NCI-H187 treated with DMSO at 0.1 percent for 48 hours (cell line): ENCODE measurements at regions not wholly inside any gene's neighbourhood (a gene's known extent, or its start where the extent isn't known, plus 50 kb on each side); places are given as distances from the start of the nearest gene placed in this dataset.
"Not testable (repeated sequence)": the region's sequence is repeated elsewhere in the genome, so short reads cannot be mapped to it uniquely, and the experiment has no call there.

ENCODE experiments used
- DNase-seq: peaks from one replicate; lab custom pipeline; 2025; lab: John Stamatoyannopoulos, UW

DNA sequence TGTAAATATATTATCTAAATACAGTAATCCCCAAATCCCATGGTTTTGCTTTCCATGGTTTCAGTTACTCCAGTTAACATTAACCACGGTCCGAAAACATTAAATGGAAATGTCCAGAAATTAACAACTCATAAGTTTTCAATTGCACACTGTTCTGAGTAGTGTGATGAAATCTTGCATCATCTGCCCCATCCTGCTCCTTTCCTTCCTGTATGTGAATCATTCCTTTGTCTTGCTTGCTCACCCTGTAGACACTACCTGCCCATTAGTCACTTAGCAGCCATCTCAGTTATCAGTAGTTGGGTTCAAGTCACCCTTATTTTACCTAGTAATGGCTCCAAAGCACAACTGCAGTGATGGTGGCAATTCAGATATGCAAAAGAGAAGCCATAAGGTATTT lies 1568.5 kb upstream of the WWC1 start:
- DNase-seq, result no peak

DNA sequence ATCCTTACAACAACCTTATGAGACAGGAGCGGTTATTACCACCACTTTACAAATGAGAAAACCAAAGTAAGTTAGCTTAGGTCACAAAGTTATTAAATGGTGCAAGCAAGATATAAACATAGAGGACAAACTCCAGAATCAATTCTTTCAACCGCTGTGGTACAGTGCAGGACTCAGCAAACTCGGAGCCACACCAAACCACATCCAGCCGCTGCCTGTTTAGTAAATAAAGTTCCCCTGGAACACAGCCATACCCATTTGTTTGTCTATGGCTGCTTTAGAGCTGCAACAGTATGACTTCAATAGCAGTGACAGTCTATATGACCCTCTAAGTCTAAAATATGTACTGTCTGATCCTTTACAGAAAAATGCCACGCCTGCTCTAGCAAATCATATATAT lies 1567.2 kb upstream of the WWC1 start:
- DNase-seq, result no peak

DNA sequence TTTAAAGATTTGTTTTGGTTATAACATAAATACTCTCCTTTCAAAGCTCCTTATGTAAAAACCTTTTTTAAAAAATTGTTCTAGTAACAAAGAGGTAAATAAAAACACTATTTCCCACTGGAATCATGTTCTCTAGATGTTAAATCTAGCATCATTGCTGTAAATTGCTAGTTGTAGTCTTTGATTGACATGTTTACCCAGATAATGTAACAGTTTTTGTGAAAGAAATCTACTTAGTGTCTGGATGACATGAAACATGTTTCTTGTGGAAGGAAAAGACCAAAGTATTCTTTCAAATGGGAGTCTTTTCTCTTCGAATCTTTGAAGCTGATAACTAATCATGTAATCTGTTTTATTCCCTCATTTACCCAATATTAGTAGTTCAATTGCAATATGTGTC lies 1565.9 kb upstream of the WWC1 start:
- no peak for DNase-seq

DNA sequence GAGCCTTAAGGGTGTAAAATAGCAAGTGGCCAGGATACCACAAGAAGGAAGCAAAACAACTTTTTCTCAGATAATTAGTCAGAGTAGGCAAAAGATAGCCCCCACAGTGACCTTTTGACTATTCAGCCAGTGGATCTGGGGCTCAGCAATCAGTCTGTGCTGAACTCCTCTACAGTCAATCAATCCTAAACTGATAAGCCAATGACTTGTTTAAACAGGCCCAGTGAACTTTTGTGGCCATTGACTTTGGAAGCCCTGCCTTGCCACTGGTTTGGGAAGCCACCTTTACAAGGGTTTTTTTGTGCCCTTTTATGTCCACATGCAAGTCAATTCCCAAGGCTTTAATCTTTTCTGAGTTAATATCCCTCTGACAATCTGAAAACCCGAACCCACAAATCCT lies 1565.0 kb upstream of the WWC1 start:
- no peak for DNase-seq

DNA sequence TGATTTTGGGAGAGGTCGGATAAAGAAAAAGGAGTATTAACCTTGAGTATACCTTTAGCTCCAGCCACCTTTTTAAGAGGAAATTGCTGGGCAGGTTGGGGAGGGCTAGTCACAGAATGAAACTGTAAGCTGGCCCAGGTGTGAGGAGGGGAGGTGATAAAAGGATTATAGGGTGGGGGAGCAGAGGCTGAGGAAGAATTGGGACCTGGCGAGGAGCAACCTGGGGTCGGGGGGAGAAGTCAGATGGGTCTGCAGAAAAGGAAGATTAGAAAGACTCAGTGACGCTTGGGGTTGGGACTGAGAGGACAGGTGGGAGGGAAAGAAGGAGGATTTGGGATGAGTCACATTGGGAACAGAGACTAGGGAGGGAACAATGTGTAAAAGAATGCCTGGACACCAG lies 1548.5 kb upstream of the WWC1 start:
- DNase-seq, result not testable (repeated sequence)

DNA sequence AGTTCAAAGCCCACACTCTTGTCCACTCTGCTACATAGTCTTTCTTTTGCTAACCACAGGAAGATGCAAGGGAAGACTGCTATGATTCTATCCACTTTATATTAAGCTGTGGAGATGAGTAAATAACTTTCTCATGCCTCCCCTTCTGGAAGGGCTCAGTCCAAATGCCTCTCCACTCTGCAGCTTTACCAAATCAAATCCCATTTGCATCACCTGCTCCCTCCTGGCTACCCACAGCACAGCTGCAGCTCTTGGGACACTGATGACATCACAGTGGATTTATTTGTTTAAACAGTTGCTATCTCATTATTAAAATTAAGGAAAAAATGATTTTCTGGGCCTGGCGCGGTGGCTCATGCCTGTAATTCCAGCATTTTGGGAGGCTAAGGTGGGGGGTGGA lies 1544.9 kb upstream of the WWC1 start:
- DNase-seq, result no peak

DNA sequence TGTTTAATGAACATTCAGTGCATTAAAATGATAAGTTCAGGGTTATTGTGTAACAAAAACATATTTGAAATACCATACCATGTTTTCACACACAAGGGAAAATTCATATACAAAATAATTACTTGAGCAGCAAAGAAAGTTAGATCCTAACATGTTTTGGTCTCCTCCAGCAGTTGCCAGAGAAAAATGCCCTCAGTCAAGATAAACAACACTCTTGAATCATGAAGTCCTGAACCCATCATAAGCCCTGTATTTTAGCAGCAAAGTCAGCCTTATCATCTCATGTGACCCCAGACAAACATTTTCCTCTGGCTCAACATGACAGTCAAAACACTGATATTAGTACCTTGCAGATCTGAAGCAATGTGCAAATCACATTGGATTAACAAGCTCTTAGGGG lies 1541.1 kb upstream of the WWC1 start:
- DNase-seq, result no peak

DNA sequence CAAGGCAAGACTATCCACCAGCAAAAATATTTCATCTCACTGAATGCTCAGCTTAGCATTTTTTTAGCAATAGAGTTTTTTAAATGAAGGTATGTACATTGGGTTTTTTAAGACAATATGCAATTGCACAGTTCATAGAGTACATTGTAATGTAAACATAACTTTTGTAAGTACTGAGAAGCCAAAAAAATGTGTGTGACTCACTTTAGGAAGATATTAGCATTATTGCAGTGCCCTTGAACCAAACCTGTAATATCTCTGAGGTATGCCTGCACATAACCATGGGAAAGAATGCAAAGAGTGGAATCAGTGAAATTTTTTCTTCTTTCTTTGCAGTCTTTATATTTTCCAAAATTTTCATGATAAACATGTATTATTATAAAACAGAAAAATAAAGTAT lies 1533.3 kb upstream of the WWC1 start:
- DNase-seq, result no peak

DNA sequence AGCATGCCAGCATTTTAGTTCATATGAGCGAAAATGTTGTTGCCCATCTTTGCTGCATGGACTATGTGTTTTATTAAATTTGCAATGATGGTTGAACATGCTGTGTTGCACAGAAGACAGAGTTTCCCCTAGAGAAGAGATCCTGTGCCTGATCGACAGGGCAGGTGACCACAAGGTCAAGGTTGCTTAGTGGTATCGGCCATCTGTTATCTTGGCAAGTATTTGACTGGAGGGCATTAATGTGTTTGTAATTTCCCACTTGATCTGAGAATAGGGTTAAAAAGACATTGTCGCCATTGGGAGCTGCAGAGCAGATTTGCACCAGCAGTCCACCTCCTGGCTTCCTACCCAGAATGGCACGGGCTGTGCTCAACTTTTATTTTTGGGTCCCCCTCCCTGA lies 1523.6 kb upstream of the WWC1 start:
- DNase-seq, result no peak

DNA sequence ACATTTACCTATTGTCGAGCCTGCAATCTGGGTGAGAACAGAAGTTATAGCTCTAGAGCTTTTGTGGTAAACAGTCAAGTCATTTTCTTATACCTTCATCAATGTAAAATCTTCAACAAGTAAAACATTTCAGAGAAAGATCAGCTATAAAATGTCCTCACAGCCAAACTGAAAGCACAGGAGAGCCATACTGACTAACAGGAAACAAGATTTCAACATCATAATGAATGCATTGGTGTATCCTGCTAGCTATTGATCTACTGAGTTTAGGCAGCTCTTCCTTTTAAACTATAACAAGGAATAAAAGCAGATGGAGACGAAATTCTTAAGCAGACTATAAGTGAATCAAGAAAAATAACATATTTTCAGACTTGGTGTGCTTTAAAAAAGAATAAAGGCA lies 1522.9 kb upstream of the WWC1 start:
- no peak for DNase-seq

DNA sequence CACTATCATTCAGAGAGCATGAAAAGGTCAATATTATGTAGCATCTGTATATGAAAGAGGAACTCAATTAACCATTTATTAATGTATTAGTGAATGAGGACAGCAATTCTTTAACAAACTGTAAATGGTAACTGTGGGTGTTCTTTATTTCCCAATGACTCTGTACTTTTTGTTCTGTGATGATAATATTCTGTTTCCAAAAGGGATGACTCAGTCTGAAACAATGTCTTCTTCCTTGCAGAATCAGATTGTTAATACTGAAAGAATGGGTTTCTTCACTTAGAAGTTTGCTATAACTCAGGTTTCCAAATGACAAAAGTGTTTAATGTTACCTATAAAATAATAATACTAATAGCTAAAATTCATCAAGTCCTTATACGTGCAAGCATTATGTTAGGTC lies 1518.7 kb upstream of the WWC1 start:
- no peak for DNase-seq

DNA sequence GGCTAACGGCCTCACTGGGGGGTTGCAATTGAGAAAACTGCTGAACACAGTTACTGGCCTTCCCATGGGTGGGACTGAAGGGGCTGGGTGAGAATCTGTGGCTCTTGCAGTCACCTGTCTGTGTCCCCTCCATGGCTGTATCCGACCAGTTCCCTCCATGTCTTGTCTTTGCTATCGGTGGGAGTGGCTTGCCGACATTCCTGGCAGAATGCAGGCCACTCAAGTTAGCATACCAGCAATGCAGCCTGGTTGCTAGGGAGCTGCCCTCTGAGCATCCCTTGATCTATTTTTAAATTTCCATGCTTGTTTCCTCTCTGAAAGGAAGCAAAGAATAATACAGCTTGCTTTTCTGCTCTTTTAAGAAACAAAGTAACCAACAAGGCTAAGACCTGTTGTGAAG lies 1509.7 kb upstream of the WWC1 start:
- DNase-seq, result no peak

DNA sequence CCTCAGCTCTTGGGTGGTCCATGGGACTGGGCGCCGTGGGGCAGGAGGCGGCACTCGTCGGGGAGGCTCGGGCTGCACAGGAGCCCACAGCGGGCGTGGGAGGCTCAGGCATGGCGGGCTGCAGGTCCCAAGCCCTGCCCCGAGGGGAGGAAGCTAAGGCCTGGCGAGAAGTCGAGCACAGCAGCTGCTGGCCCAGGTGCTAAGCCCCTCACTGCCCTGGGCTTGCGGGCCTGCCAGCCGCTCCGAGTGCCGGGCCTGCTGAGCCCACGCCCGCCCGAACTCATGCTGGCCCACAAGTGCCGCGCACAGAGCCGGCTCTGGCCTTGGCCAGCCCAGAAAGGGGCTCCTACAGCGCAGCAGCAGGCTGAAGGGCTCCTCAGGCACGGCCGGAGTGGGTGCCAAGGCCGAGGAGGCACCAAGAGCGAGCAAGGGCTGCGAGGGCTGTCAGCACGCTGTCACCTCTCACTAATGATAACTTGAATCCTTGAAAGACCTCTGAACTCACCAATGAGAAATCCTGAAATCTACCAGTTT lies 1506.8 kb upstream of the WWC1 start:
- no peak for DNase-seq

DNA sequence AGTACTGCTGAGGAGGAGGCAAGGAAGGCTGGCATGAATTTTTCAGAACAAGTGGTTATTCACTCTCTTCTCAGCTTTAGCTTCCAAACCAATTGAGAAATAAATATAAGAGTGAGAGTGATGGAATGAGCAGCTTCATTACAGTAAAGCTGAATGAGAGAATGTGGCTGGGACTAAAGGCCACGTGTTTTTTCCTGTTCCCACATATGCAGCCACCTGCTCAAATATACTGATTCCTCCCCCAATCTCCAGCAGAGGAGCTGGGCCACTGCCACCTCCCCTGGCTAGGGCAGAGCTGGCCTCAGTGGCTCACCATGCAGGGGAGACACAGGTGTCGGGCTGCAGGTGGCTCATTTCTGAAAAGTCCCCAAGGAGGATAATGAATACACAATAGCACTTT lies 1505.3 kb upstream of the WWC1 start:
- no peak for DNase-seq

DNA sequence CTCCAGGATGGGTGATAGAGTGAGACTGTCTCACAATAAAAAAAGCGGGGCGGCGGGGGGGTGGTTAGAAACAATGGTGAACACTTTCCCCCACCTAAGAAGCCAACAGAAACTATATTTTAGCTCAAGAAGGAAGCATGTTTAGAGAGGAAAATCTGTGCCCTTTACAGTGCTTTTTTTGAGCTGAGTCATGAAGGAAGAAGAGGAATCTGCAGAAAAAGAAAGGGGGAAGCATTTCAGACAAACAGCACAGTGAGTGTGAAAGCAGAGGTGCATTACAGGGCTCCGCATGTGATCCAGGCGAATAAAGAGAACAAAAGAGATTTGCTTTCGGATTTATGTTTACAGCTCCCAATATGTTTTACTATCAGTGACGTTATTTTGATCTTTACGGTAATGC lies 1504.6 kb upstream of the WWC1 start:
- DNase-seq, result no peak

DNA sequence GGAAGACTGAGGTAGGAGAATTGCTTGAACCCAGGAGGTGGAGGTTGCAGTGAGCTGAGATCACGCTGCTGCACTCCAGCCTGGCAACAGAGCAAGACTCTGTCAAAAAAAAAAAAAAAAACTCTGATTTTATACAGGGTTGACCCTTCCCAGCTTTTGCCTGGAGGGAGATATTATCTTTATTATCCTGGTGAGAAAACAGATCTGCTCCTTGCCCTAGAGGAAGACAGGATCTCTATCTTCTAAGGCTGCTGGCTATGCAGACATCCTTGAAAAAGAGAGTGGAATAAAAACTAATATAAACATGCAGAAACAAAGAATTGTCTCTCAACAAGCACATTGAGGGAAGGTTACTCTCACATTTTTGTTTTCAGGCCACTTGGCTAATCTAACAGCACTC lies 1503.4 kb upstream of the WWC1 start:
- DNase-seq, result no peak

DNA sequence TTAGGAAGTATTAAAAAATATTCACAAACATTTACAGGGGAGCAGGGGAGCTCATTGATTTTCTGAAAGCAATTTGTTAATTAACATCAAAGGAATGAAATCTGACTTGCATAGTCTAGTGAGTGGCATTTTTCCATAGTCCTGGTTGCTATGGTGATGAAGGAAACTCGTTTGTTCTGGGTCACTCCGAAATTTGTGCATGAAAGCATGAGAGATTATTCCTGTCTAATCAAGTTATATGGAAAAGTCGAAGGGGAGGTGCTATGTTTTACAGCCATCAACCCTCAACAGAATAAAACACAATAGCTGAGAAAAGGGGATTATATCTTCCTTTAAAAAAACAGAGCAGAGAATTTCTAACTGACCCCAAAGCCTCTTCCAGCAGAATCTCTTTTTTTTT lies 1495.7 kb upstream of the WWC1 start:
- no peak for DNase-seq

DNA sequence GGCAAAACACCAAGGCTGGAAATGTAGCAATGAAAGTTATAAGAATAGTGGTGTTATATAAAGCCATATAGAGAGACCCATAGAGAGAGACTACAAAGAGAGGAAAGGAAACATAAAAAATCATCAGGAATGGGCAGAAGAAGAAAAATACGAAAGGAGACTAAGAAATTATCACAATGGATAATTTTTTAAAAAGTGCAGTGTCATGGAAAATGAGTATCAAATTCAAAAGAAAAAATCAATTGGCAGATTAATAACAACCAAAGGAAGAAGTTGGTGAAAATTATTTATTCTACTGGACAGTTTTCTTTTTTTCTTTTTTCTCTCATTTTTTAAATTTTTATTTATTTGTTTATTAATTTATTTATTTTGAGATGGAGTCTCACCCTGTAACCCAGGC lies 1488.4 kb upstream of the WWC1 start:
- DNase-seq, result no peak

DNA sequence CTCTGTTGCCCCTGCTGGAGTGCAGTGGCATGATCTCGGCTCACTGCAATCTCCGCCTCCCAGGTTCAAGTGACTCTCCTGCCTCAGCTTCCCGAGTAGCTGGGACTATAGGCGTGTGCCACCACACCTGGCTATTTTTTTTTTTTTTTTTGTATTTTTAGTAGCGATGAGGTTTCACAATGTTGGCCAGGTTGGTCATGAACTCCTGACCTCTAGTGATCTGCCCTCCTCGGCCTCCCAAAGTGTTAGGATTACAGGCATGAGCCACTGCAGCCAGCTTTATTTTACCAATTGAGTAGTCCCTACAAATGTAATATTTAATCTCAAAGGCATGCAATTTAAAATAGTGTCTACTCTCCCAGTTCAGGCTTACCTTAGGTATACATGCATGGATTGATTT lies 1487.2 kb upstream of the WWC1 start:
- not testable (repeated sequence) for DNase-seq

DNA sequence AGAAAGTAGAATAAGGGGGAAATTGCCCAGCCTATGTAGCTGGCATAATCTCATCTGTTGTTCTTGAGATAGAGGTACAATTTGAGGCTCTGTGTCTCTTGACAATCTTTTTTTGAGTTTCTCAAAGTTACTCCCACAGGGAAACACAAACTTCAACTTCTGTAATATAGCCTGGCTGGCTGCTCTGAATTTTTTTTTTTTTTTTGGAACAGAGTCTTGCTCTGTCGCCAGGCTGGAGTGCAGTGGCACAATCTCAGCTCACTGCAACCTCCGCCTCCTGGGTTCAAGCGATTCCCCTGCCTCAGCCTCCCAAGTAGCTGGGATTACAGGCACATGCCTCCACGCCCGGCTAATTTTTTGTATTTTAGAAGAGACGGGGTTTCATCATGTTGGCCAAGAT lies 1486.8 kb upstream of the WWC1 start:
- not testable (repeated sequence) for DNase-seq

DNA sequence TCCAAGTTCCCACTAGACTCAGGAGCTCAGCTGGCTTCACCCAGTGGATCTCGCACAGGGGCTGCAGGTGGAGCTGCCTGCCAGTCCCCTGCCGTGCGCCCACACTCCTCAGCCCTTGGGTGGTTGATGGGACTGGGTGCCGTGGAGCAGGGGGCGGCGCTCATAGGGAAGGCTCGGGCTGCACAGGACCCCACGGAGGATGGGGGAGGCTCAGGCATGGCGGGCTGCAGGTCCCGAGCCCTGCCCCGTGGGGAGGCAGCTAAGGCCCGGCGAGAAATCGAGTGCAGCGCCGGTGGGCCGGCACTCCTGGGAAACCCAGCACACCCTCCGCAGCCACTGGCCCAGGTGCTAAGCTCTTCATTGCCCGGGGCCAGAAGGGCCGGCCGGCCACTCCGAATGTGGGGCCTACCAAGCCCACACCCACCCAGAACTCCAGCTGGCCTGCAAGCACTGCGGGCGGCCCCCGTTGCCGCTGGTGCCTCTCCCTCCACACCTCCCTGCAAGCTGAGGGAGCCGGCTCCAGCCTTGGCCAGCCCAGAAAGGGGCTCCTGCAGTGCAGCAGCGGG lies 1481.3 kb upstream of the WWC1 start:
- not testable (repeated sequence) for DNase-seq

DNA sequence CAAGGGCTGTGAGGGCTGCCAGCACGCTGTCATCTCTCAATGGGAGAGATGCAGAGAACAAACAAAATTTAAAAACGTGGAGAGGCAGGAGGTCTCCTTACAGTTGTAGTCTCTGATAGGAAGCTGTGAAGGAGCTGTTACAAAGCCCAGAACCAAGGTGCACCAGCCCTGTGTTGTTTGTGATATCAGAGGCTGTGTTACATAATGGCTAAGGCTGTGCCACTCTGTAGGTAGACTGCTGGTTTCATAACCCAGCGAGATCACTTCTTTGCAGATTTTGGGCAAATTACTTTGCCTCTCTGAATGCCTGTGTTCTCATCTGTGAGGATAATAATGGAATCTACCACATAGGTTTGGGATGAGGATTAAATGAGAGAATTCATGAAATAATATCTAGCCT lies 1480.7 kb upstream of the WWC1 start:
- no peak for DNase-seq

DNA sequence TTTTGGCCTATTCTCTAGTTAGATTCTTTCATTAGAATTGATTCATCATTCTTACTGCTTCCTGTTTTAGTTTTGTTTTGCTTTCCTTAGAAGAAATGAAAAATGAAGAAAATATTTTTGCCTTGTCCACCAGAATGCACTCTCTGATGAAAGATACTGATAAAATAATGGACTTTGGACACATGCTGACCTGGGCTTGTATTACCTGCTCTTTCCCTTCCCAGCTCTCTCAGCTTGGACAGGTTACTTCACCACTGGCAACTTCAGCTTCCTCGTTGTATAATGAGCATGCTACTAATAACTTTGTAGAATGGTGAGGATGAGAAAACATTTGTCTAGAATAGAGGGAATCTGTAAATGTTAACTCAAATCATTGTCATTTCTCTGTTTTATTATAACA lies 1468.1 kb upstream of the WWC1 start:
- DNase-seq, result no peak

DNA sequence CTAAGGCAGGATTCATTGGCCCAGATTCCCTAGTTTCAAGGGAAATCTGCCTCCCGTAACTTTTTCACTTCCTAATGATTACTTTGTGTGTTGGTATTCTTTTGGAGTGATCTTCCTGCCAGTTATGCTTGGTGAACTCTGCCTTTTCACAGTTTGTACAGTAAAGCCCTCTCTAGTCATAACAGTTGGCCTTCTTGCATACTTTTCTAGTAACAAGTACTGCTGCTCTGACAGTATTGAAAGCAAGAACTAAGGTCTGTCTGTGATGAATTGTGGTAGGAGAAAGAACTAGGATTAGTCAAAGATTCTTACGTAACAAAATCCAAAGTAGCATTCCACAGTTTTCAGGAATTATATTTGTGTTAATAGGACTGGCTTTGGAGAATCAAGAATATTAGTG lies 1457.2 kb upstream of the WWC1 start:
- no peak for DNase-seq

DNA sequence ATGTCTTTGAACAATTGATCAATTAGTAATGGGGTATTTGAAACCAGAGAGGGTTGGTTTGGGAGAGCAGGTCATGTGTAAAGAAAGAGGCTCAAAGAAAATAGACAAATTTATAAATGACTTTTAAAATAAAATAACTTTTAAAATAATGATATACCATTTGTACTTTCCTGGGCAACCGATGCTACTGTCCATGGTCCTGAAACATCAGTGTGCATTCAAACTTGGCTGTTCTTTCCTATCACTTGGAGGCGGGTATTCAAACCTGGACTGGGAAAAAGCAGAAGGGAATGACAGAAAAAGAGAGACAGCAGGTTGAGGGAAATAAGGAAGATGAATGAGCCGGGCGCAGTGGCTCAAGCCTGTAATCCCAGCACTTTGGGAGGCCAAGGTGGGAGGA lies 1446.4 kb upstream of the WWC1 start:
- DNase-seq, result no peak
